SK-N-SH (cell line): ENCODE measurements at regions not wholly inside any gene's neighbourhood (a gene's known extent, or its start where the extent isn't known, plus 50 kb on each side); places are given as distances from the start of the nearest gene placed in this dataset.

Experiments
- CTCF ChIA-PET: fragments of 300-600, 350-600 bp; formaldehyde crosslinking; extraction: SDS; loops from one replicate; lab custom pipeline; 2021; lab: Yijun Ruan, JAX
- POLR2A ChIA-PET: fragments of 350-600 bp; sonication (Branson Sonifier 250); formaldehyde crosslinking; extraction: SDS; loops from one replicate; lab custom pipeline; 2020; ENCODE audit warnings: antibody characterized with exemption, inconsistent platforms; lab: Yijun Ruan, JAX
- DNase-seq: peaks from one replicate; pipeline ENCODE4 v3.0.0; 2012
- H2AFZ ChIP-seq: fragments of 200-600 bp; sonication (generic); 2 replicates; pipeline ENCODE4 v1.8.1; 2016; ENCODE audit warnings: antibody characterized with exemption, mild to moderate bottlenecking, low read depth
- H3F3A ChIP-seq: fragments of 200-600 bp; sonication (generic); replicated peaks from 2 replicates; pipeline ENCODE3; 2016; ENCODE audit warnings: antibody characterized with exemption, mild to moderate bottlenecking; ENCODE audit not compliant: insufficient read depth
- H3K27ac ChIP-seq, 2 experiments: fragments of 200-500 bp in 1 of 2; fragments of 200-600 bp in 1 of 2; sonication (Bioruptor generic) in 1 of 2; sonication (generic), shearing (Covaris generic) in 1 of 2; 2 replicates each; pipeline versions ENCODE4 v1.5.1 to v1.6.1; 2014 to 2016; ENCODE audit warnings: low read depth in 2 of 2, inconsistent platforms in 1 of 2, low read length in 1 of 2, mild to moderate bottlenecking in 1 of 2, mixed read lengths in 1 of 2
- H3K27me3 ChIP-seq: fragments of 200-600 bp; sonication (generic), shearing (Covaris generic); 2 replicates; pipeline ENCODE4 v1.6.1; 2016; ENCODE audit warnings: mixed run types; ENCODE audit not compliant: insufficient read depth
- H3K36me3 ChIP-seq, 2 experiments: fragments of 200-500 bp in 1 of 2; fragments of 200-600 bp in 1 of 2; sonication (Bioruptor generic) in 1 of 2; sonication (generic) in 1 of 2; replicated peaks in 1 of 2; 2 replicates each; pipeline versions ENCODE3 to v1.5.1; 2014 to 2016; ENCODE audit warnings: low read length in 1 of 2, mild to moderate bottlenecking in 1 of 2; ENCODE audit not compliant: insufficient read depth in 2 of 2, control insufficient read depth in 1 of 2
- H3K4me1 ChIP-seq, 2 experiments: fragments of 200-500 bp in 1 of 2; fragments of 200-600 bp in 1 of 2; sonication (Bioruptor generic) in 1 of 2; sonication (generic), shearing (Covaris generic) in 1 of 2; 2 replicates each; pipeline versions ENCODE4 v1.5.1 to v1.6.1; 2014 to 2016; ENCODE audit warnings: low read depth in 1 of 2, low read length in 1 of 2, mixed run types in 1 of 2; ENCODE audit not compliant: insufficient read depth in 2 of 2, control insufficient read depth in 1 of 2
- H3K4me2 ChIP-seq: fragments of 200-600 bp; sonication (generic), shearing (Covaris generic); 2 replicates; pipeline ENCODE4 v1.6.1; 2017; ENCODE audit warnings: mixed run types
- H3K4me3 ChIP-seq, 2 experiments: fragments of 200-500 bp in 1 of 2; fragments of 200-600 bp in 1 of 2; sonication (Bioruptor generic) in 1 of 2; sonication (generic), shearing (Covaris generic) in 1 of 2; 2 replicates each; pipeline versions ENCODE4 v1.5.1 to v1.8.1; 2014 to 2016; ENCODE audit warnings: low read depth in 2 of 2, inconsistent platforms in 1 of 2, low read length in 1 of 2, mild to moderate bottlenecking in 1 of 2, mixed read lengths in 1 of 2, moderate library complexity in 1 of 2
- H3K79me2 ChIP-seq: fragments of 200-600 bp; sonication (generic); 2 replicates; pipeline ENCODE4 v1.8.1; 2017; ENCODE audit warnings: mild to moderate bottlenecking; ENCODE audit not compliant: insufficient read depth
- H3K9ac ChIP-seq: fragments of 200-600 bp; sonication (generic); 2 replicates; pipeline ENCODE4 v1.6.1; 2017; ENCODE audit warnings: mixed run types
- H3K9me2 ChIP-seq: fragments of 200-600 bp; sonication (generic); 2 replicates; pipeline ENCODE4 v1.6.1; 2017; ENCODE audit warnings: mixed run types
- H3K9me3 ChIP-seq: fragments of 200-600 bp; sonication (generic); 2 replicates; pipeline ENCODE4 v1.6.1; 2017; ENCODE audit warnings: mixed run types, mild to moderate bottlenecking, moderate library complexity
- H4K20me1 ChIP-seq: fragments of 200-600 bp; sonication (generic); 2 replicates; pipeline ENCODE4 v1.6.1; 2017; ENCODE audit warnings: mild to moderate bottlenecking, mixed run types; ENCODE audit not compliant: insufficient read depth
- EP300 ChIP-seq, 2 experiments: IDR thresholded peaks; 2 replicates each; pipeline versions ENCODE4 v1.4.0 to v1.6.1; 2012; ENCODE audit warnings: borderline replicate concordance in 1 of 2, low read depth in 1 of 2, low read length in 1 of 2
- GABPA ChIP-seq: IDR thresholded peaks from 2 replicates; pipeline ENCODE4 v1.4.0; 2012; ENCODE audit warnings: low read depth, mild to moderate bottlenecking
- GATA2 ChIP-seq: sonication (generic); formaldehyde crosslinking; IDR thresholded peaks from 2 replicates; pipeline ENCODE4 v1.5.0; 2020; ENCODE audit warnings: mild to moderate bottlenecking, missing genetic modification reagents
- IRF3 ChIP-seq: fragments of 150-350 bp; IDR thresholded peaks from 2 replicates; pipeline ENCODE4 v1.6.1; 2016; ENCODE audit warnings: mild to moderate bottlenecking, low read depth, low read length
- PBX3 ChIP-seq: IDR thresholded peaks from 2 replicates; pipeline ENCODE4; 2012
- POLR2AphosphoS5 ChIP-seq: IDR thresholded peaks from 2 replicates; pipeline ENCODE4 v1.6.1; 2012; ENCODE audit warnings: low read depth, low read length
- RFX5 ChIP-seq: IDR thresholded peaks from 2 replicates; pipeline ENCODE4 v1.6.1; 2012; ENCODE audit warnings: mild to moderate bottlenecking, improper control_type of control experiment, low read length
- RXRA ChIP-seq: IDR thresholded peaks from 2 replicates; pipeline ENCODE4 v1.4.0; 2012; ENCODE audit warnings: low read depth, mild to moderate bottlenecking, borderline replicate concordance
- TCF12 ChIP-seq: IDR thresholded peaks from 2 replicates; pipeline ENCODE4 v1.4.0; 2012
- ZBTB33 ChIP-seq: IDR thresholded peaks from 2 replicates; pipeline ENCODE4 v1.4.0; 2012; ENCODE audit warnings: low read depth, borderline replicate concordance
- WGBS: methylation state at CpG from one replicate; pipeline ENCODE4 v1.1.6; 2017; ENCODE audit warnings: low lambda C conversion rate; 5-methylcytosine and 5-hydroxymethylcytosine counted together

DNA sequence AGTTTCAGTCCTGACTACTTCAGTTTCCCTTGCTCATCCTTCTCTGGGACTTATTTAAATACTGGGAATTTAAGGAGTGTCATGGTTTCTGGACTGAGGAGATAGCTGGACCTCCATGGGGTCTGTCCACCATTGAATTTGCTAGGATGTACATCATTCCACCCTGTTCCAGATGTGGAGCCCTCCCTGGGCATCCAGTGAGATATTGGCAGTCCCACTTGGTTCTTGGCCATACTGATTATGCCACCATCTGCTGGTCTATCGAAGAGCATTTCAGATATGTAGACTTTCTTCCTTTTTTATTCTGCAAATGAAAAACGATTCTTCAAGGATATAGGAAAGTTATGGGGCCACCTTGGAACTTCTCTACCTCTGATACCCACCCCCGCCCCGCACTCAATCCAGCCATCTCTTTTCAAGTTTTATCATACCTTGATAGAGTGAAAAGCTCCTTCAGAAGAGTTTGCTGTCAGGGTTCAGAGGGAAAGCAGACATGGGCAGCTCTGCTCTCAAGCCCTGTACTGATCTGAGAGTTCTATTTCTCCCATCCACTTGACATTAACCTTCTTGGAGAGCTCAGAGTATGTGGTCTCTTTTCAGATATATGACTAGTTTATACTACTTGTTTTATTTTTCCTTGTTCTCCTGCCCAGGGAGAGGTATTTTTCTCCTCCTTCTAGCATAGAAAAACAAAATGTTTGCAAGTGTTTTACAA lies 490.7 kb upstream of the SGCD start:
- no peaks in the 10 kb centered on the region for H3K9me2 ChIP-seq
- H3K9ac ChIP-seq, result no peak overlapping the region
- no peak overlapping the region for H2AFZ ChIP-seq
- no peak overlapping the region for H3K4me3 ChIP-seq
- no peak overlapping the region for H3K4me2 ChIP-seq
- no peaks in the 10 kb centered on the region for H4K20me1 ChIP-seq
- H3K27ac ChIP-seq, result no peak overlapping the region
- WGBS, result 42% methylated on average over 4 of the region's 4 CpGs
- TF ChIP-seq TCF12 (no peak), EP300 (IDR thresholded peaks at IDR 0.05; ENCODE audit: borderline replicate concordance in 1 of 2, low read depth in 1 of 2, low read length in 1 of 2) (no peak)
- no peaks in the 10 kb centered on the region for H3K4me1 ChIP-seq
- H3F3A ChIP-seq, result no peaks in the 10 kb centered on the region
- H3K36me3 ChIP-seq, result no peaks in the 10 kb centered on the region
- ChIA-PET CTCF (interaction anchor here (0.7 kb wide), 1 partner anchor 10 kb away, joined by 3 read pairs; no protein-coding TSS in a partner anchor), POLR2A (no interaction called here)
- H3K79me2 ChIP-seq, result no peaks in the 10 kb centered on the region
- H3K27me3 ChIP-seq, result no peaks in the 10 kb centered on the region
- no peak for DNase-seq
- no peaks in the 10 kb centered on the region for H3K9me3 ChIP-seq

- no peak overlapping the region for H2AFZ ChIP-seq
- H3K79me2 ChIP-seq, result no peaks in the 10 kb centered on the region
- 18% methylated on average over 2 of the region's 2 CpGs for WGBS
- ChIA-PET CTCF (no interaction called here), POLR2A (no interaction called here)
- H4K20me1 ChIP-seq, result no peaks in the 10 kb centered on the region
- H3F3A ChIP-seq, result no peaks in the 10 kb centered on the region
- H3K4me3 ChIP-seq, result no peak overlapping the region
- H3K36me3 ChIP-seq, result no peaks in the 10 kb centered on the region
- TF ChIP-seq PBX3, result no peak
- no peak for TF ChIP-seq IRF3
- no peaks in the 10 kb centered on the region for H3K4me1 ChIP-seq
- no peak overlapping the region for H3K4me2 ChIP-seq
- no peak for DNase-seq
- no peak overlapping the region for H3K27ac ChIP-seq
- no peaks in the 10 kb centered on the region for H3K9me3 ChIP-seq
- H3K9me2 ChIP-seq, result no peaks in the 10 kb centered on the region
- H3K27me3 ChIP-seq, result no peaks in the 10 kb centered on the region
- no peak overlapping the region for H3K9ac ChIP-seq
These were observed 488.6 kb upstream of the SGCD start for GRCh38 chr5:155838394-155838793.

- Histone ChIP-seq H2AFZ (no peak overlapping the region), H3F3A (no peaks in the 10 kb centered on the region), H3K36me3 (no peaks in the 10 kb centered on the region), H3K9ac (no peak overlapping the region), H3K27me3 (no peaks in the 10 kb centered on the region), H3K9me3 (no peaks in the 10 kb centered on the region), H3K9me2 (no peaks in the 10 kb centered on the region), H3K4me3 (no peak overlapping the region), H4K20me1 (no peaks in the 10 kb centered on the region), H3K27ac (no peak overlapping the region), H3K4me2 (no peak overlapping the region), H3K79me2 (no peaks in the 10 kb centered on the region), H3K4me1 (no peaks in the 10 kb centered on the region)
- ChIA-PET POLR2A (no interaction called here), CTCF (no interaction called here)
- TF ChIP-seq EP300 (IDR thresholded peaks at IDR 0.05; ENCODE audit: borderline replicate concordance in 1 of 2, low read depth in 1 of 2, low read length in 1 of 2) (no peak), RFX5 (peak; percentile 90), GATA2 (CRISPR knock-in tag) (no peak), RXRA (no peak), ZBTB33 (no peak), GABPA (no peak), POLR2AphosphoS5 (no peak)
- WGBS, result 57% methylated on average over 5 of the region's 5 CpGs
- peak; percentile 23 for DNase-seq
These were observed 487.5 kb upstream of the SGCD start for GRCh38 chr5:155839251-155840037.
